IMR-90 (cell line): ENCODE measurements at regions not wholly inside any gene's neighbourhood (a gene's known extent, or its start where the extent isn't known, plus 50 kb on each side); places are given as distances from the start of the nearest gene placed in this dataset.

Source experiments
- ATAC-seq: fragments of 200-7000 bp; cut with Tn5 transposase; 2 replicates; pipeline ENCODE4 v1.9.1; 2020; ENCODE audit warnings: low read depth, mild to moderate bottlenecking, moderate library complexity
- BruUV-seq: library from RNA; stranded (reverse); fragments of 400-500 nt; replicated peaks from 2 replicates; lab custom pipeline; 2021; lab: Mats Ljungman, UMichigan
- CTCF ChIA-PET: fragments of 300-600 bp; formaldehyde crosslinking; extraction: SDS; loops from one replicate; lab custom pipeline; 2021; ENCODE audit warnings: antibody characterized with exemption; lab: Yijun Ruan, JAX
- POLR2A ChIA-PET: fragments of 300-600 bp; sonication (Branson Sonifier 250); formaldehyde crosslinking; loops from one replicate; lab custom pipeline; 2022; ENCODE audit warnings: antibody characterized with exemption; ENCODE audit not compliant: unreplicated experiment; lab: Charles Lee
- DNase-seq: peaks from one replicate; pipeline ENCODE4 v3.0.0; 2013
- H2AFZ ChIP-seq: replicated peaks from 2 replicates; pipeline ENCODE3; 2013; ENCODE audit warnings: low read length, mild to moderate bottlenecking; ENCODE audit not compliant: poor library complexity
- H2AK5ac ChIP-seq: 2 replicates; pipeline ENCODE4 v1.6.1; 2013; ENCODE audit warnings: low read depth, low read length, inconsistent platforms
- H2AK9ac ChIP-seq: replicated peaks from 2 replicates; pipeline ENCODE3; 2013; ENCODE audit warnings: mild to moderate bottlenecking, low read depth, low read length, moderate library complexity; ENCODE audit not compliant: poor library complexity
- H2BK120ac ChIP-seq: 2 replicates; pipeline ENCODE4 v1.6.1; 2013; ENCODE audit warnings: low read depth, low read length, inconsistent platforms
- H2BK15ac ChIP-seq: 3 replicates; pipeline ENCODE4 v1.6.1; 2013; ENCODE audit warnings: low read depth, low read length, inconsistent platforms
- H2BK20ac ChIP-seq: 2 replicates; pipeline ENCODE4 v1.6.1; 2013; ENCODE audit warnings: low read depth, mild to moderate bottlenecking, inconsistent platforms, low read length, moderate library complexity
- H2BK5ac ChIP-seq: 2 replicates; pipeline ENCODE4 v1.6.1; 2013; ENCODE audit warnings: mild to moderate bottlenecking, low read depth, low read length, inconsistent platforms; ENCODE audit not compliant: poor library complexity, severe bottlenecking
- H3K14ac ChIP-seq: replicated peaks from 2 replicates; pipeline ENCODE4 v1.6.1; 2013; ENCODE audit warnings: low read depth, low read length, inconsistent platforms
- H3K18ac ChIP-seq: 2 replicates; pipeline ENCODE4 v1.6.1; 2013; ENCODE audit warnings: low read depth, low read length, control low read depth
- H3K23ac ChIP-seq: 2 replicates; pipeline ENCODE4 v1.6.1; 2013; ENCODE audit warnings: low read depth, low read length, inconsistent platforms
- H3K27ac ChIP-seq: 2 replicates; pipeline ENCODE4 v1.5.1; 2013; ENCODE audit warnings: mild to moderate bottlenecking, control low read depth, low read length; ENCODE audit not compliant: insufficient read depth
- H3K27me3 ChIP-seq: 2 replicates; pipeline ENCODE4 v1.6.1; 2013; ENCODE audit warnings: low read length; ENCODE audit not compliant: control insufficient read depth, insufficient read depth
- H3K36me3 ChIP-seq: 2 replicates; pipeline ENCODE4 v1.6.1; 2013; ENCODE audit warnings: low read length, mixed read lengths; ENCODE audit not compliant: control insufficient read depth, insufficient read depth
- H3K4ac ChIP-seq: 2 replicates; pipeline ENCODE4 v1.6.1; 2013; ENCODE audit warnings: low read depth, low read length, inconsistent platforms
- H3K4me1 ChIP-seq: 2 replicates; pipeline ENCODE4 v1.6.1; 2013; ENCODE audit warnings: low read length, mixed read lengths; ENCODE audit not compliant: control insufficient read depth, insufficient read depth
- H3K4me2 ChIP-seq: 2 replicates; pipeline ENCODE4 v1.6.1; 2013; ENCODE audit warnings: low read depth, mild to moderate bottlenecking, control low read depth, low read length, moderate library complexity
- H3K4me3 ChIP-seq: 2 replicates; pipeline ENCODE4 v1.5.1; 2013; ENCODE audit warnings: low read depth, mild to moderate bottlenecking, control low read depth, low read length, moderate library complexity; ENCODE audit not compliant: insufficient read depth
- H3K56ac ChIP-seq: 2 replicates; pipeline ENCODE4 v1.6.1; 2013; ENCODE audit warnings: low read length, inconsistent platforms; ENCODE audit not compliant: insufficient read depth; ENCODE audit errors: extremely low read depth
- H3K79me1 ChIP-seq, 2 experiments: 2 replicates each; pipeline ENCODE4 v1.6.1; 2013; ENCODE audit warnings: low read length in 2 of 2, inconsistent platforms in 1 of 2, low read depth in 1 of 2
- H3K9ac ChIP-seq: 2 replicates; pipeline ENCODE4 v1.6.1; 2013; ENCODE audit warnings: low read depth, low read length, control low read depth
- H3K9me1 ChIP-seq: 2 replicates; pipeline ENCODE4 v1.6.1; 2013; ENCODE audit warnings: low read length, inconsistent platforms; ENCODE audit not compliant: insufficient read depth
- H3K9me3 ChIP-seq: 2 replicates; pipeline ENCODE4 v1.6.1; 2013; ENCODE audit warnings: low read length; ENCODE audit not compliant: control insufficient read depth, insufficient read depth
- H4K20me1 ChIP-seq: 2 replicates; pipeline ENCODE4 v1.6.1; 2013; ENCODE audit warnings: low read length, inconsistent platforms; ENCODE audit not compliant: insufficient read depth
- H4K5ac ChIP-seq: 2 replicates; pipeline ENCODE4 v1.6.1; 2013; ENCODE audit warnings: mild to moderate bottlenecking, low read depth, low read length, control low read depth
- H4K8ac ChIP-seq, 2 experiments: 2 replicates each; pipeline ENCODE4 v1.6.1; 2013; ENCODE audit warnings: low read depth in 2 of 2, low read length in 2 of 2, control low read depth in 1 of 2, inconsistent platforms in 1 of 2
- H4K91ac ChIP-seq: 2 replicates; pipeline ENCODE4 v1.6.1; 2013; ENCODE audit warnings: low read depth, low read length, inconsistent platforms; ENCODE audit not compliant: insufficient read depth
- BHLHE40 ChIP-seq: fragments of 150-350 bp; IDR thresholded peaks from 2 replicates; pipeline ENCODE4 v1.6.1; 2016; ENCODE audit warnings: mild to moderate bottlenecking, low read depth, low read length
- CEBPB ChIP-seq: IDR thresholded peaks from 2 replicates; pipeline ENCODE4 v1.6.1; 2012; ENCODE audit warnings: low read depth, low read length, improper control_type of control experiment
- CHD1 ChIP-seq: IDR thresholded peaks from 2 replicates; pipeline ENCODE4 v1.6.1; 2012; ENCODE audit warnings: low read depth, low read length, improper control_type of control experiment
- FOS ChIP-seq: fragments of 150-350 bp; IDR thresholded peaks from 2 replicates; pipeline ENCODE4 v1.6.1; 2016; ENCODE audit warnings: low read depth, low read length
- MAFK ChIP-seq: IDR thresholded peaks from 2 replicates; pipeline ENCODE4 v1.6.1; 2012; ENCODE audit warnings: low read depth, low read length, improper control_type of control experiment
- MAZ ChIP-seq: IDR thresholded peaks from 2 replicates; pipeline ENCODE4 v1.6.1; 2012; ENCODE audit warnings: low read depth, mild to moderate bottlenecking, low read length, improper control_type of control experiment, moderate library complexity, borderline replicate concordance
- MXI1 ChIP-seq: IDR thresholded peaks from 2 replicates; pipeline ENCODE4 v1.6.1; 2012; ENCODE audit warnings: low read depth, mild to moderate bottlenecking, low read length, moderate library complexity, borderline replicate concordance
- NFE2L2 ChIP-seq: fragments of 150-350 bp; IDR thresholded peaks from 2 replicates; pipeline ENCODE4 v1.6.1; 2016; ENCODE audit warnings: low read depth, mild to moderate bottlenecking, low read length
- POLR2A ChIP-seq: IDR thresholded peaks from 2 replicates; pipeline ENCODE4 v1.6.1; 2012; ENCODE audit warnings: mild to moderate bottlenecking, low read depth, low read length
- RAD21 ChIP-seq: IDR thresholded peaks from 2 replicates; pipeline ENCODE4 v1.6.1; 2012; ENCODE audit warnings: low read length, improper control_type of control experiment
- RCOR1 ChIP-seq: IDR thresholded peaks from 2 replicates; pipeline ENCODE4 v1.6.1; 2012; ENCODE audit warnings: mild to moderate bottlenecking, low read length, improper control_type of control experiment; ENCODE audit not compliant: insufficient replicate concordance
- RFX5 ChIP-seq: IDR thresholded peaks from 2 replicates; pipeline ENCODE4 v1.8.0; 2012; ENCODE audit warnings: low read depth, mild to moderate bottlenecking, low read length, moderate library complexity
- SMC3 ChIP-seq: fragments of 150-350 bp; IDR thresholded peaks from 2 replicates; pipeline ENCODE4 v1.6.1; 2016; ENCODE audit warnings: low read depth, mild to moderate bottlenecking, antibody characterized with exemption, low read length, moderate library complexity
- WGBS, 2 experiments: methylation state at CpG; one replicate each; pipeline versions ENCODE4 v1.1.5 to v1.1.7; 2013; ENCODE audit warnings: missing lambda C conversion rate in 2 of 2; ENCODE audit not compliant: insufficient read length in 1 of 2; ENCODE audit errors: extremely low coverage in 2 of 2; 5-methylcytosine and 5-hydroxymethylcytosine counted together
- dilution Hi-C: fragments of 300-500 bp; cut with HindIII; formaldehyde crosslinking; loops from one replicate; pipeline ENCODE4 v1.14.3; 2018; ENCODE audit warnings: low sequenced_read_pairs; ENCODE audit not compliant: unreplicated experiment
- in situ Hi-C: fragments of 300-500 bp; cut with MboI; formaldehyde crosslinking; loops from 3 replicates; pipeline ENCODE4 v1.14.3; 2019; ENCODE audit warnings: low sequenced_read_pairs, inconsistent platforms, mixed read lengths
- intact Hi-C: fragments of 100-400 bp; cut with micrococcal nuclease; formaldehyde crosslinking; loops from 2 replicates; pipeline ENCODE4 v1.10.0; 2022
- TF ChIP-seq, protein P1 (sequence below): conservative IDR thresholded peaks from 2 replicates; pipeline ENCODE4 v1.5.1; 2012; ENCODE audit warnings: mild to moderate bottlenecking, low read depth, low read length, improper control_type of control experiment
- TF ChIP-seq, protein P2 (sequence below): fragments of 150-350 bp; IDR thresholded peaks from 2 replicates; pipeline ENCODE4 v1.6.1; 2016; ENCODE audit warnings: low read depth, mild to moderate bottlenecking, low read length, moderate library complexity, borderline replicate concordance
- TF ChIP-seq, protein P3 (sequence below): fragments of 150-350 bp; IDR thresholded peaks from 2 replicates; pipeline ENCODE4 v1.6.1; 2017; ENCODE audit warnings: mild to moderate bottlenecking, antibody characterized with exemption, low read length, low read depth

DNA sequence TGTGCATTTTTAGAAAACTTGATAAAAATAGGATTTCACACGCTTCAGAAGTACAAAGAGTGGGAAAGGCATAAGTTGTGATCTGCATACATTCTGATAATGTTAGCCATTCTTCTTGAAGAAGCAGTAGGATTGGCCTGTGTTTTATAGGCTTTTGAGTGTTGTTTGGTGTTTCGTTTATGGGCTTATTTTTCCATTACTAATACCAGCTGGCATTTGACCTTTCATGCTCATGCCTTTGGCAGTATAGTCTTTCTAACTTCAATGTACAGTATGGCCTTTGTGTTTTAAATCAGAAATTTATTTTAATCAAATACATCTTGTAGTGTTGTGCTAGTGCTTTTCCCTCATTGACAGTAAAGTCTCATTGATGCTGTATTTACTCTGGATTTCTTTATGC is 51.5 kb upstream of the SLC4A4 start:
- Histone ChIP-seq H3K79me1 (peaks cover 11 to 47% of the 10 kb centered on the region in 2 experiments), H4K91ac (no peak overlapping the region), H2BK15ac (no peak overlapping the region), H2BK5ac (peak overlapping the region; percentile 3), H3K4me2 (no peak overlapping the region; the same call in 1 of the 2 replicates), H3K14ac (0 out of 2 replicates have a peak overlapping the region, but pooled peaks have one; percentile 49), H3K9me1 (0 out of 2 replicates have a peak, but pooled peaks cover 7% of the 10 kb centered on the region), H2BK120ac (no peak overlapping the region), H3K4me3 (no peak overlapping the region), H3K27ac (no peak overlapping the region), H2BK20ac (no peak overlapping the region), H3K56ac (no peak overlapping the region), H2AK9ac (no peak overlapping the region), H4K5ac (no peak overlapping the region), H3K36me3 (peaks cover 2% of the 10 kb centered on the region; the same call in 1 of the 2 replicates), H3K23ac (no peak overlapping the region), H4K20me1 (no peaks in the 10 kb centered on the region), H2AFZ (no peak overlapping the region), H3K18ac (no peak overlapping the region; the same call in 1 of the 2 replicates), H3K4ac (no peak overlapping the region), H3K27me3 (no peaks in the 10 kb centered on the region), H4K8ac (no peak overlapping the region), H3K9me3 (no peaks in the 10 kb centered on the region), H3K9ac (no peak overlapping the region), H2AK5ac (no peak overlapping the region), H3K4me1 (peaks cover 8% of the 10 kb centered on the region)
- 100% methylated on average over 1 of the region's 2 CpGs; no CpG with 5 or more reads in 1 of the 2 experiments for WGBS, 2 experiments
- peak; percentile 34 for DNase-seq
- POLR2A ChIA-PET, result no interaction called here
- dilution Hi-C loops (no loop called here), intact Hi-C loops (no loop called here), in situ Hi-C loops (no loop called here)
- TF ChIP-seq RAD21 (no peak), SMC3 (no peak), RFX5 (no peak), MXI1 (no peak), FOS (no peak), CEBPB (no peak), BHLHE40 (no peak), MAFK (no peak), CHD1 (no peak), RCOR1 (no peak), MAZ (no peak), POLR2A (no peak), NFE2L2 (no peak)
- TF ChIP-seq, protein P1, sequence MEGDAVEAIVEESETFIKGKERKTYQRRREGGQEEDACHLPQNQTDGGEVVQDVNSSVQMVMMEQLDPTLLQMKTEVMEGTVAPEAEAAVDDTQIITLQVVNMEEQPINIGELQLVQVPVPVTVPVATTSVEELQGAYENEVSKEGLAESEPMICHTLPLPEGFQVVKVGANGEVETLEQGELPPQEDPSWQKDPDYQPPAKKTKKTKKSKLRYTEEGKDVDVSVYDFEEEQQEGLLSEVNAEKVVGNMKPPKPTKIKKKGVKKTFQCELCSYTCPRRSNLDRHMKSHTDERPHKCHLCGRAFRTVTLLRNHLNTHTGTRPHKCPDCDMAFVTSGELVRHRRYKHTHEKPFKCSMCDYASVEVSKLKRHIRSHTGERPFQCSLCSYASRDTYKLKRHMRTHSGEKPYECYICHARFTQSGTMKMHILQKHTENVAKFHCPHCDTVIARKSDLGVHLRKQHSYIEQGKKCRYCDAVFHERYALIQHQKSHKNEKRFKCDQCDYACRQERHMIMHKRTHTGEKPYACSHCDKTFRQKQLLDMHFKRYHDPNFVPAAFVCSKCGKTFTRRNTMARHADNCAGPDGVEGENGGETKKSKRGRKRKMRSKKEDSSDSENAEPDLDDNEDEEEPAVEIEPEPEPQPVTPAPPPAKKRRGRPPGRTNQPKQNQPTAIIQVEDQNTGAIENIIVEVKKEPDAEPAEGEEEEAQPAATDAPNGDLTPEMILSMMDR, result no peak
- TF ChIP-seq, protein P2, sequence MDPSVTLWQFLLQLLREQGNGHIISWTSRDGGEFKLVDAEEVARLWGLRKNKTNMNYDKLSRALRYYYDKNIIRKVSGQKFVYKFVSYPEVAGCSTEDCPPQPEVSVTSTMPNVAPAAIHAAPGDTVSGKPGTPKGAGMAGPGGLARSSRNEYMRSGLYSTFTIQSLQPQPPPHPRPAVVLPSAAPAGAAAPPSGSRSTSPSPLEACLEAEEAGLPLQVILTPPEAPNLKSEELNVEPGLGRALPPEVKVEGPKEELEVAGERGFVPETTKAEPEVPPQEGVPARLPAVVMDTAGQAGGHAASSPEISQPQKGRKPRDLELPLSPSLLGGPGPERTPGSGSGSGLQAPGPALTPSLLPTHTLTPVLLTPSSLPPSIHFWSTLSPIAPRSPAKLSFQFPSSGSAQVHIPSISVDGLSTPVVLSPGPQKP, result no peak
- TF ChIP-seq, protein P3, sequence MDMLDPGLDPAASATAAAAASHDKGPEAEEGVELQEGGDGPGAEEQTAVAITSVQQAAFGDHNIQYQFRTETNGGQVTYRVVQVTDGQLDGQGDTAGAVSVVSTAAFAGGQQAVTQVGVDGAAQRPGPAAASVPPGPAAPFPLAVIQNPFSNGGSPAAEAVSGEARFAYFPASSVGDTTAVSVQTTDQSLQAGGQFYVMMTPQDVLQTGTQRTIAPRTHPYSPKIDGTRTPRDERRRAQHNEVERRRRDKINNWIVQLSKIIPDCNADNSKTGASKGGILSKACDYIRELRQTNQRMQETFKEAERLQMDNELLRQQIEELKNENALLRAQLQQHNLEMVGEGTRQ, result no peak
- peak; percentile 29; the same call in 1 of the 2 replicates for ATAC-seq
- CTCF ChIA-PET, result no interaction called here
- BruUV-seq, result no TSS peak
